H9 (cell line): ENCODE measurements at regions not wholly inside any gene's neighbourhood (a gene's known extent, or its start where the extent isn't known, plus 50 kb on each side); places are given as distances from the start of the nearest gene placed in this dataset.

Experiments
- DNase-seq: peaks from one replicate; pipeline ENCODE4 v3.0.0-alpha.2; 2017
- H2AFZ ChIP-seq: one replicate; pipeline ENCODE4 v1.6.1; 2013; ENCODE audit warnings: mild to moderate bottlenecking, low read length, control low read depth, moderate library complexity
- H2AK5ac ChIP-seq: 2 replicates; pipeline ENCODE4 v1.6.1; 2013; ENCODE audit warnings: low read length, control low read depth, mixed read lengths; ENCODE audit not compliant: insufficient read length
- H2BK120ac ChIP-seq: one replicate; pipeline ENCODE4 v1.6.1; 2013; ENCODE audit warnings: low read depth, mild to moderate bottlenecking, low read length, control low read depth, inconsistent platforms; ENCODE audit not compliant: poor library complexity, severe bottlenecking
- H2BK12ac ChIP-seq: 2 replicates; pipeline ENCODE4 v1.6.1; 2013; ENCODE audit warnings: low read length, control low read depth, mixed read lengths, low read depth; ENCODE audit not compliant: insufficient read length
- H2BK15ac ChIP-seq: 2 replicates; pipeline ENCODE4 v1.6.1; 2013; ENCODE audit warnings: low read depth, low read length, control low read depth
- H2BK20ac ChIP-seq: one replicate; pipeline ENCODE4 v1.6.1; 2013; ENCODE audit warnings: low read depth, mild to moderate bottlenecking, low read length, control low read depth, inconsistent platforms; ENCODE audit not compliant: poor library complexity, severe bottlenecking
- H2BK5ac ChIP-seq: 2 replicates; pipeline ENCODE4 v1.6.1; 2013; ENCODE audit warnings: low read length, control low read depth, mixed read lengths; ENCODE audit not compliant: insufficient read length
- H3K14ac ChIP-seq: 2 replicates; pipeline ENCODE4 v1.6.1; 2013; ENCODE audit warnings: low read length, control low read depth; ENCODE audit not compliant: insufficient read depth
- H3K18ac ChIP-seq: 2 replicates; pipeline ENCODE4 v1.6.1; 2013; ENCODE audit warnings: low read depth, mild to moderate bottlenecking, mixed read lengths, low read length, control low read depth; ENCODE audit not compliant: insufficient read length
- H3K23ac ChIP-seq: 2 replicates; pipeline ENCODE4 v1.6.1; 2013; ENCODE audit warnings: low read length, control low read depth, mixed read lengths, low read depth; ENCODE audit not compliant: insufficient read length
- H3K23me2 ChIP-seq: 2 replicates; pipeline ENCODE4 v1.6.1; 2013; ENCODE audit warnings: low read depth, mild to moderate bottlenecking, mixed read lengths, low read length, control low read depth; ENCODE audit not compliant: insufficient read length, poor library complexity, severe bottlenecking
- H3K27ac ChIP-seq: 2 replicates; pipeline ENCODE4 v1.5.1; 2013; ENCODE audit warnings: low read length, control low read depth, mixed read lengths, low read depth; ENCODE audit not compliant: insufficient read length
- H3K27me3 ChIP-seq: 2 replicates; pipeline ENCODE4 v1.6.1; 2013; ENCODE audit warnings: low read length, control low read depth, inconsistent platforms; ENCODE audit not compliant: insufficient read depth
- H3K4ac ChIP-seq: 2 replicates; pipeline ENCODE4 v1.6.1; 2013; ENCODE audit warnings: low read depth, mild to moderate bottlenecking, control low read depth, inconsistent platforms, low read length, moderate library complexity
- H3K4me1 ChIP-seq: 2 replicates; pipeline ENCODE4 v1.6.1; 2013; ENCODE audit warnings: low read length, control low read depth, inconsistent platforms; ENCODE audit not compliant: insufficient read depth
- H3K4me2 ChIP-seq: 2 replicates; pipeline ENCODE4 v1.6.1; 2013; ENCODE audit warnings: low read length, control low read depth, mixed read lengths; ENCODE audit not compliant: insufficient read length, insufficient read depth
- H3K56ac ChIP-seq: 2 replicates; pipeline ENCODE4 v1.6.1; 2013; ENCODE audit warnings: low read depth, mild to moderate bottlenecking, mixed read lengths, low read length, control low read depth; ENCODE audit not compliant: insufficient read length
- H3K79me1 ChIP-seq: 2 replicates; pipeline ENCODE4 v1.6.1; 2013; ENCODE audit warnings: low read depth, mild to moderate bottlenecking, moderate library complexity, low read length, control low read depth, inconsistent platforms; ENCODE audit not compliant: insufficient read depth, poor library complexity, severe bottlenecking
- H3K79me2 ChIP-seq: 2 replicates; pipeline ENCODE4 v1.6.1; 2013; ENCODE audit warnings: low read length, control low read depth, inconsistent platforms; ENCODE audit not compliant: insufficient read depth
- H3K9ac ChIP-seq: 2 replicates; pipeline ENCODE4 v1.6.1; 2013; ENCODE audit warnings: low read length, control low read depth, mixed read lengths; ENCODE audit not compliant: insufficient read length; ENCODE audit errors: extremely low read depth
- H3K9me3 ChIP-seq: one replicate; pipeline ENCODE4 v1.6.1; 2013; ENCODE audit warnings: low read depth, low read length, inconsistent platforms; ENCODE audit not compliant: control insufficient read depth
- H3T11ph ChIP-seq: one replicate; pipeline ENCODE4 v1.6.1; 2013; ENCODE audit warnings: mild to moderate bottlenecking, low read length, control low read depth, inconsistent platforms
- H4K20me1 ChIP-seq: one replicate; pipeline ENCODE4 v1.6.1; 2013; ENCODE audit not compliant: control insufficient read depth, insufficient read length, insufficient read depth
- H4K5ac ChIP-seq: 2 replicates; pipeline ENCODE4 v1.6.1; 2013; ENCODE audit warnings: low read depth, mild to moderate bottlenecking, mixed read lengths, low read length, control low read depth; ENCODE audit not compliant: insufficient read length
- H4K8ac ChIP-seq: replicated peaks from 2 replicates; pipeline ENCODE4 v1.6.1; 2013; ENCODE audit warnings: low read length, control low read depth, mixed read lengths, low read depth; ENCODE audit not compliant: insufficient read length
- H4K91ac ChIP-seq: 2 replicates; pipeline ENCODE4 v1.6.1; 2013; ENCODE audit warnings: low read depth, mild to moderate bottlenecking, moderate library complexity, mixed read lengths, low read length, control low read depth; ENCODE audit not compliant: insufficient read length
- H3K27ac Mint-ChIP-seq, 3 experiments: 2 replicates in 2 of 3; 3 replicates in 1 of 3; pipeline ENCODE4 v1.8.0; 2020 to 2021; ENCODE audit warnings: mixed read lengths in 3 of 3, mild to moderate bottlenecking in 1 of 3, moderate library complexity in 1 of 3
- H3K27me3 Mint-ChIP-seq: 2 replicates; pipeline ENCODE4 v1.8.0; 2021; ENCODE audit warnings: low read depth, mild to moderate bottlenecking, moderate library complexity, mixed read lengths
- H3K36me3 Mint-ChIP-seq, 3 experiments: 2 replicates in 2 of 3; 3 replicates in 1 of 3; pipeline ENCODE4 v1.8.0; 2020 to 2021; ENCODE audit warnings: low read depth in 3 of 3, mixed read lengths in 3 of 3; ENCODE audit not compliant: insufficient read depth in 1 of 3
- H3K4me1 Mint-ChIP-seq, 2 experiments: 2 replicates each; pipeline ENCODE4 v1.8.0; 2020; ENCODE audit warnings: mixed read lengths in 2 of 2
- H3K4me3 Mint-ChIP-seq, 2 experiments: 2 replicates in 1 of 2; 3 replicates in 1 of 2; pipeline ENCODE4 v1.8.0; 2020 to 2021; ENCODE audit warnings: mild to moderate bottlenecking in 2 of 2, mixed read lengths in 2 of 2, moderate library complexity in 1 of 2
- H3K9me3 Mint-ChIP-seq, 2 experiments: 2 replicates in 1 of 2; 3 replicates in 1 of 2; pipeline ENCODE4 v1.8.0; 2020; ENCODE audit warnings: mild to moderate bottlenecking in 2 of 2, mixed read lengths in 2 of 2, moderate library complexity in 1 of 2
- CTCF ChIP-seq: fragments of 200-600 bp; sonication (generic); conservative IDR thresholded peaks from 3 replicates; pipeline ENCODE4 v1.8.0; 2021; ENCODE audit warnings: antibody characterized with exemption, mild to moderate bottlenecking
- WGBS: extraction: QIAGEN DNeasy Blood & Tissue Kit; methylation state at CpG from one replicate; pipeline ENCODE4 v1.1.7; 2013; ENCODE audit warnings: missing lambda C conversion rate, low lambda C conversion rate, mixed read lengths; ENCODE audit not compliant: insufficient read length; ENCODE audit errors: extremely low coverage; 5-methylcytosine and 5-hydroxymethylcytosine counted together

DNA sequence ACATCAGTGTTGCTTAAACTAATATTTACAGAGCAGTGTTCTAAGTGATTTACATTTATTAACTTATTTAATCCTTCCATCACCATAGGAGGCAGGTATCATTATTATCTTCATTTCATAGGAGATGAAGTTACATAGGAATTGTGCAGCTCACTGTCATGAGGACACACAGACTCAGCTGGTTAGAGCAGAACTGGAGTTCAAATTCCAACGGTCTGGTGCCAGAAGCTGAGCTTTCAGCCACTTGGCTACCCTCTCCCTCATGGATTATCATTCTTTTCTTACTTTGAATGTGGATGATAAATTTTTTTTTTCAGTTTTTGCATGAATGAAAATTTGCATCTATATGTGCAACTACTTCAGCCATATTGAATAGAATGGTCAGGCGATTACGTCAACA, 86.0 kb upstream of the LRIG1 start:
- H3T11ph ChIP-seq, result no peak overlapping the region
- no peak overlapping the region for H4K5ac ChIP-seq
- H3K4me3 Mint-ChIP-seq, result no peak overlapping the region
- H3K4me1 ChIP-seq, result 0 out of 2 replicates have a peak, but pooled peaks cover 5% of the 10 kb centered on the region
- WGBS, result no CpG with 5 or more reads among the region's 3 CpGs
- H2BK15ac ChIP-seq, result no peak overlapping the region
- no peak overlapping the region for H4K8ac ChIP-seq
- no peak overlapping the region for H2BK12ac ChIP-seq
- H3K79me1 ChIP-seq, result no peaks in the 10 kb centered on the region
- H3K4me1 Mint-ChIP-seq, result peaks cover 10 to 14% of the 10 kb centered on the region in 2 experiments
- no peak overlapping the region for H2BK5ac ChIP-seq
- H3K27ac Mint-ChIP-seq, result no peak overlapping the region
- H3K9ac ChIP-seq, result no peak overlapping the region
- H3K4me2 ChIP-seq, result no peak overlapping the region
- H3K23me2 ChIP-seq, result no peaks in the 10 kb centered on the region
- no peak for DNase-seq
- H3K9me3 ChIP-seq, result no peaks in the 10 kb centered on the region
- no peak overlapping the region for H2AK5ac ChIP-seq
- H2BK120ac ChIP-seq, result no peak overlapping the region
- no peaks in the 10 kb centered on the region for H4K20me1 ChIP-seq
- H3K23ac ChIP-seq, result no peak overlapping the region
- no peak overlapping the region for H3K18ac ChIP-seq
- H3K79me2 ChIP-seq, result no peaks in the 10 kb centered on the region
- no peak overlapping the region for H4K91ac ChIP-seq
- H3K4ac ChIP-seq, result no peak overlapping the region
- no peak overlapping the region for H3K14ac ChIP-seq
- H3K9me3 Mint-ChIP-seq, result no peaks in the 10 kb centered on the region
- no peak for TF ChIP-seq CTCF
- H3K27ac ChIP-seq, result no peak overlapping the region
- no peaks in the 10 kb centered on the region for H3K27me3 ChIP-seq
- H3K36me3 Mint-ChIP-seq, result no peaks in the 10 kb centered on the region; a peak in 1 of 7 replicates
- H2BK20ac ChIP-seq, result no peak overlapping the region
- H3K27me3 Mint-ChIP-seq, result peaks cover 6% of the 10 kb centered on the region
- no peak overlapping the region for H2AFZ ChIP-seq
- H3K56ac ChIP-seq, result no peak overlapping the region
